ENCODE measurements at regions not wholly inside any gene's neighbourhood (a gene's known extent, or its start where the extent isn't known, plus 50 kb on each side); places are given as distances from the start of the nearest gene placed in this dataset.

DNA sequence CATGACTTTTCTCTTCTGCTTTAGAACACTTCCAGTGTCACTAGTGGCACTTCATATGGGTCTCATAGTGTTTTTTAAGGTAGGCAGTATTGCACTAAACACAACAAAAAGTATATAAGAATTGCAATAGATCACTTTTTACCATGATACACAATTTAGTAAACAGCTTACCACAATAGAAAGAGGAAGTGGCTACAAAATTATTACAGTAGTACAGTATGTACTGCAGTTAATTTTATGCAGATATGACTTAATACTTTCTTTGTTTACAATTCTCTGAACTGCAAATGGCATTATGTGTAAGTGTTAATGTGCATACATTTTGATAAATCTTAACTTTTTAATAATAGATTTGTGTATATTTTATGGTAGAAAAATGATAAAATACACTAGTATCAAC is 157.3 kb downstream of the RRAGB start:
- no peak for TF ChIP-seq CTCF (IDR thresholded peaks at IDR 0.05)
- TF ChIP-seq POLR2A (IDR thresholded peaks at IDR 0.05) = no peak

All from adrenal gland (tissue), 5 donors.